Gastroesophageal sphincter (tissue), 4 donors: ENCODE measurements at regions not wholly inside any gene's neighbourhood (a gene's known extent, or its start where the extent isn't known, plus 50 kb on each side); places are given as distances from the start of the nearest gene placed in this dataset.

Source experiments
- ATAC-seq: fragments of 150-250 bp; one replicate; pipeline ENCODE4 v1.9.1; 2016; ENCODE audit warnings: mild to moderate bottlenecking, moderate library complexity
- H3K27ac ChIP-seq, 4 donors: fragments of 200-600 bp; sonication (generic) in 3 of 4; 1 replicate in 3 of 4; 2 replicates in 1 of 4; pipeline ENCODE4 v1.5.1; 2016 to 2019
- H3K27me3 ChIP-seq: fragments of 200-600 bp; sonication (generic); one replicate; pipeline ENCODE4 v1.5.1; 2019
- H3K36me3 ChIP-seq, 2 donors: fragments of 200-600 bp; sonication (generic); one replicate each; pipeline ENCODE4 v1.5.1; 2019; ENCODE audit warnings: control low read depth in 1 of 2
- H3K4me1 ChIP-seq, 3 donors: fragments of 200-600 bp; sonication (generic); 1 replicate in 2 of 3; 2 replicates in 1 of 3; pipeline ENCODE4 v1.5.1; 2016 to 2019; ENCODE audit warnings: control low read depth in 2 of 3
- H3K4me3 ChIP-seq, 2 donors: fragments of 200-600 bp; sonication (generic); one replicate each; pipeline ENCODE4 v1.5.1; 2019; ENCODE audit warnings: mild to moderate bottlenecking in 1 of 2, moderate library complexity in 1 of 2
- H3K9me3 ChIP-seq, 3 donors: fragments of 200-600 bp; sonication (generic); one replicate each; pipeline ENCODE4 v1.5.1; 2017 to 2019; ENCODE audit warnings: control low read depth in 2 of 3
- CTCF ChIP-seq, 4 experiments: fragments of 200-600 bp in 2 of 4; fragments of 450-650 bp in 2 of 4; sonication (generic) in 1 of 4; IDR thresholded peaks; one replicate each; pipeline ENCODE4 v1.5.1; 2017 to 2019; ENCODE audit warnings: antibody characterized with exemption in 4 of 4, mild to moderate bottlenecking in 2 of 4, moderate library complexity in 2 of 4
- EP300 ChIP-seq: sonication (generic); formaldehyde crosslinking; IDR thresholded peaks from one replicate; pipeline ENCODE4 v1.6.1; 2017; ENCODE audit warnings: antibody characterized with exemption, mild to moderate bottlenecking
- POLR2A ChIP-seq, 2 donors: fragments of 450-650 bp; IDR thresholded peaks; one replicate each; pipeline ENCODE4 v1.6.1; 2017; ENCODE audit warnings: antibody characterized with exemption in 2 of 2, mild to moderate bottlenecking in 2 of 2, moderate library complexity in 1 of 2
- POLR2AphosphoS5 ChIP-seq: sonication (generic); formaldehyde crosslinking; IDR thresholded peaks from one replicate; pipeline ENCODE4 v1.6.1; 2017; ENCODE audit warnings: antibody characterized with exemption
- WGBS, 2 donors: methylation state at CpG; one replicate each; pipeline ENCODE4 v1.1.5; 2018; ENCODE audit warnings: low coverage in 1 of 2; 5-methylcytosine and 5-hydroxymethylcytosine counted together

GRCh38 chr5:8185852-8186251 is 316.9 kb downstream of the MTRR start:
- TF ChIP-seq POLR2A (IDR thresholded peaks at IDR 0.05): no peak
- no peak for TF ChIP-seq CTCF (IDR thresholded peaks at IDR 0.05)
- no peak for TF ChIP-seq POLR2AphosphoS5
- no peak for TF ChIP-seq EP300
- 73 to 100% methylated on average over 1 of the region's 1 CpG for WGBS, 2 donors
- H3K36me3 ChIP-seq: no peaks in the 10 kb centered on the region
- H3K27me3 ChIP-seq: no peaks in the 10 kb centered on the region
- H3K4me1 ChIP-seq: no peaks in the 10 kb centered on the region
- ATAC-seq: no peak
- no peaks in the 10 kb centered on the region for H3K9me3 ChIP-seq
- H3K4me3 ChIP-seq: no peak overlapping the region
- H3K27ac ChIP-seq: no peak overlapping the region

- no peaks in the 10 kb centered on the region for H3K36me3 ChIP-seq
- no peaks in the 10 kb centered on the region for H3K4me1 ChIP-seq
- H3K9me3 ChIP-seq: no peaks in the 10 kb centered on the region
- TF ChIP-seq POLR2A (IDR thresholded peaks at IDR 0.05) (no peak), CTCF (IDR thresholded peaks at IDR 0.05) (no peak), POLR2AphosphoS5 (no peak), EP300 (no peak)
- no peak overlapping the region for H3K4me3 ChIP-seq
- 55 to 74% methylated on average over 5 to 6 of the region's 6 CpGs for WGBS, 2 donors
- H3K27ac ChIP-seq: no peak overlapping the region
- H3K27me3 ChIP-seq: no peaks in the 10 kb centered on the region
- ATAC-seq: no peak
Observed at GRCh38 chr5:8188874-8189565, 320.1 kb downstream of the MTRR start.

GRCh38 chr5:8192840-8193239 is 323.9 kb downstream of the MTRR start:
- ATAC-seq: no peak
- TF ChIP-seq POLR2A (IDR thresholded peaks at IDR 0.05) (no peak), EP300 (no peak), POLR2AphosphoS5 (no peak), CTCF (IDR thresholded peaks at IDR 0.05) (no peak)
- 75 to 83% methylated on average over 1 to 3 of the region's 3 CpGs for WGBS, 2 donors

GRCh38 chr5:8196061-8196460 is 327.1 kb downstream of the MTRR start:
- Histone ChIP-seq H3K27me3 (no peaks in the 10 kb centered on the region), H3K4me1 (no peaks in the 10 kb centered on the region), H3K27ac (no peak overlapping the region), H3K4me3 (no peak overlapping the region), H3K9me3 (no peaks in the 10 kb centered on the region), H3K36me3 (no peaks in the 10 kb centered on the region)
- TF ChIP-seq POLR2AphosphoS5: no peak
- no peak for TF ChIP-seq EP300
- no peak for TF ChIP-seq POLR2A (IDR thresholded peaks at IDR 0.05)
- TF ChIP-seq CTCF (IDR thresholded peaks at IDR 0.05): no peak
- ATAC-seq: no peak
- WGBS, 2 donors: 27 to 34% methylated on average over 2 of the region's 2 CpGs

More at GRCh38 chr5:8192840-8193239, 323.9 kb downstream of the MTRR start:
- Histone ChIP-seq H3K27me3 (no peaks in the 10 kb centered on the region), H3K4me1 (no peaks in the 10 kb centered on the region), H3K27ac (no peak overlapping the region), H3K9me3 (no peaks in the 10 kb centered on the region), H3K4me3 (no peak overlapping the region), H3K36me3 (no peaks in the 10 kb centered on the region)

GRCh38 chr5:8208307-8208706 is 339.4 kb downstream of the MTRR start:
- Histone ChIP-seq H3K27ac (no peak overlapping the region), H3K4me1 (no peaks in the 10 kb centered on the region), H3K36me3 (no peaks in the 10 kb centered on the region), H3K9me3 (peaks cover 0 to 13% (median 0%) of the 10 kb centered on the region in 3 donors), H3K4me3 (no peak overlapping the region), H3K27me3 (no peaks in the 10 kb centered on the region)
- 94 to 95% methylated on average over 6 to 7 of the region's 7 CpGs for WGBS, 2 donors
- TF ChIP-seq POLR2AphosphoS5: no peak
- TF ChIP-seq EP300: no peak
- no peak for TF ChIP-seq POLR2A (IDR thresholded peaks at IDR 0.05)
- no peak for TF ChIP-seq CTCF (IDR thresholded peaks at IDR 0.05)
- no peak for ATAC-seq
